GM13976 (cell line): ENCODE measurements at regions not wholly inside any gene's neighbourhood (a gene's known extent, or its start where the extent isn't known, plus 50 kb on each side); places are given as distances from the start of the nearest gene placed in this dataset.

ENCODE experiments used
- DNase-seq: peaks from one replicate; pipeline ENCODE4 v3.0.0; 2012; ENCODE audit warnings: low spot score
- in situ Hi-C: fragments of 300-500 bp; cut with MboI; formaldehyde crosslinking; loops from one replicate; pipeline ENCODE4 v1.12.0; 2022; ENCODE audit warnings: low sequenced_read_pairs, mixed read lengths, inconsistent platforms; ENCODE audit not compliant: unreplicated experiment
- TF ChIP-seq, protein P1 (sequence below): IDR thresholded peaks from 2 replicates; pipeline ENCODE4 v1.5.1; 2012; ENCODE audit warnings: borderline replicate concordance, mild to moderate bottlenecking; ENCODE audit not compliant: insufficient read depth; ENCODE audit errors: extremely low read depth, missing control alignments, control extremely low read depth

DNA sequence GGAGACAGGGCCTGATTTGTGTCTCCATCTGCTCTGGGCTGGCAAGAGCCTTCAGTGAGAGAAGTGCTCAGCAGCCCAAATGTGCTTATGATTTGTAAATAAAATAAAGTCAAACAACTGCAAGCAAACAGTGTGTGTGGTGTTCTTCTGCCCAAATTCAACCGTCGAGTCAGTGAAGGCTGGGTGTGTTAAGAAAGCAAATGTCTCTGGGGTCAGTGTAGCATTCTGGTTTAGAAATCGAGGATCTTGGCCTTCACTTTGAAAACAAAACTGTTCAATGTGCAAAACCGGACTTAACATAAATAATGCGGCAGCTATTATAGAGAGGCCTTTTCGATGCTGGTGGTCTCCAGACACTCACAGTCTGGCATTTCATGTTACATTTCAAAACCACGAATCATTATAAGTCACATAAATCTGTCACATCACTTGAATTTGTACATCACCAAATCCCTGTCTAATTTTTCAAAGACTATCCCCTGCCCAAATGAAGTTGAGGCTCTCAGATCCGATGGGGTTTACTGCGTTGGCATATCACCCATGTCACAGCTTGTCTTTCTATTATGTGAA is 158.6 kb upstream of the MYOCD start:
- in situ Hi-C loops, result no loop called here
- TF ChIP-seq, protein P1, sequence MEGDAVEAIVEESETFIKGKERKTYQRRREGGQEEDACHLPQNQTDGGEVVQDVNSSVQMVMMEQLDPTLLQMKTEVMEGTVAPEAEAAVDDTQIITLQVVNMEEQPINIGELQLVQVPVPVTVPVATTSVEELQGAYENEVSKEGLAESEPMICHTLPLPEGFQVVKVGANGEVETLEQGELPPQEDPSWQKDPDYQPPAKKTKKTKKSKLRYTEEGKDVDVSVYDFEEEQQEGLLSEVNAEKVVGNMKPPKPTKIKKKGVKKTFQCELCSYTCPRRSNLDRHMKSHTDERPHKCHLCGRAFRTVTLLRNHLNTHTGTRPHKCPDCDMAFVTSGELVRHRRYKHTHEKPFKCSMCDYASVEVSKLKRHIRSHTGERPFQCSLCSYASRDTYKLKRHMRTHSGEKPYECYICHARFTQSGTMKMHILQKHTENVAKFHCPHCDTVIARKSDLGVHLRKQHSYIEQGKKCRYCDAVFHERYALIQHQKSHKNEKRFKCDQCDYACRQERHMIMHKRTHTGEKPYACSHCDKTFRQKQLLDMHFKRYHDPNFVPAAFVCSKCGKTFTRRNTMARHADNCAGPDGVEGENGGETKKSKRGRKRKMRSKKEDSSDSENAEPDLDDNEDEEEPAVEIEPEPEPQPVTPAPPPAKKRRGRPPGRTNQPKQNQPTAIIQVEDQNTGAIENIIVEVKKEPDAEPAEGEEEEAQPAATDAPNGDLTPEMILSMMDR, result no peak
- no peak for DNase-seq

DNA sequence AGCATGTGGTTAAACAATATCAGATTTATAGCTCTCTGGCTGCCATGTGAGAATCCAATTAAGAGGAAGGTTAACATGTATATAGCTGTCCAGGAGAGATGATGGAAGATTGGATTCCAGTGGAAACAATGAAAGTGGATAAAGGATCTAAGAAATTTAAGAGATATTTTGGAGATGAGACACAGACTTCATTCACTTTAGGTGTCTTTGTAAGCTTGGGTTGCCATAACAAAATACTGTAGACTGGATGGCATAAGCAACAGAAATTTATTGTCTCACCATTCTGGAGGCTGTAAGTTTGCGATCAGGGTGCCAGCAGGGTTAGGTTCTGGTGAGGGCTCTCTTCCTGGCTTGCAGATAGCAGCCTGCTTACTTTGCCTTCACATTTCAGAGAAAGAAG is 155.9 kb upstream of the MYOCD start:
- DNase-seq, result no peak
- in situ Hi-C loops, result no loop called here

DNA sequence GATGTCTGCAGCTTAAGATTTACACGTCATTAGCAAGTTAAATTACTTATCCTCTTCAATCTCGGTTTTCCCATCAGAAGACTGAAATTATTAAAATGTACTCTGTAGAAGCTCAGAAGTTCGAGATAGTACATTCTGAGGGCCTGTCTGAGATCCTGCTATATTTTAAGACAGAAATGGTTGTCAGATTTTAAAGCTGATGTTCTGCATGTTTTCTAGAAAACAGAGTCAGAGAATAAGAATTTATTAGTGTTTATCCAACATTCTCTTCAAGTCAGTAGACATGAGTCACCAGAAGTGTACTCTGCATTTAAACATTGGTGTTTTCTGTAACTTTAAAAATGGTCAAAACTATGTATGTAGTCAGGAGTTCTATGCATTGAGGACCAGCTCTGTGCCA is 155.2 kb upstream of the MYOCD start:
- in situ Hi-C loops, result no loop called here
- no peak for DNase-seq
- TF ChIP-seq, protein P1, result no peak

More for the DNA sequence above, 155.9 kb upstream of the MYOCD start:
- TF ChIP-seq, protein P1, result no peak

DNA sequence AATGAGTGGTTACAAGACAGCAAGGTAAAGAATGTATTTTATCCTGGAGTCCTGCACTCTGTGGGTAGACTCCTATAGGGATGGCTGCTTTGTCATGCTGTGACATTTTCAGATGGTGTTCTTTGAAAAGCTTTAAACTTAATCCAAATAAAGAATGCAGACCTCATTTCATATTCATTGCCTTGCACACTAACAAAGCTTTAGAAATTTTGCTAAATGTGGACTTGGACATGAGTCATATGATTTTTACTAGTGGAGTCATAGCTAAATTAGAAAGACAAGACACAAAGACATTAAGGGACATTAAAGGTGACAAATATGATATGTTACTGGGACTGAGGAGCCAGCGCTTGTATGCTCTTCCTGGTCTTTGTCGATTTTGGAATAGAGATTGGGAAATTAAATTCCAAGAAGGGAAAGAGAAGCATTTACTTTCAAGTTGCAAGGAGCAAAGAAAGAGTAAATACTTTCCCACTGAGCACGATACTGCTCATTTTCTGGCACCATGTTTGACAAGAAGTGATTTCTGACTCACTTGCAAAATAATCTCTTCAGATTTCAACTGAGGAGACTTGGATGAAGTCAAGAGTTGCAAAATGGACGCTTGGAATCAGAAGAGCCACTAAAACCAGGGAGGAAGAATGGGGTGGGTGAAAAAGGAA is 152.9 kb upstream of the MYOCD start:
- in situ Hi-C loops, result no loop called here
- TF ChIP-seq, protein P1, result no peak
- DNase-seq, result no peak

DNA sequence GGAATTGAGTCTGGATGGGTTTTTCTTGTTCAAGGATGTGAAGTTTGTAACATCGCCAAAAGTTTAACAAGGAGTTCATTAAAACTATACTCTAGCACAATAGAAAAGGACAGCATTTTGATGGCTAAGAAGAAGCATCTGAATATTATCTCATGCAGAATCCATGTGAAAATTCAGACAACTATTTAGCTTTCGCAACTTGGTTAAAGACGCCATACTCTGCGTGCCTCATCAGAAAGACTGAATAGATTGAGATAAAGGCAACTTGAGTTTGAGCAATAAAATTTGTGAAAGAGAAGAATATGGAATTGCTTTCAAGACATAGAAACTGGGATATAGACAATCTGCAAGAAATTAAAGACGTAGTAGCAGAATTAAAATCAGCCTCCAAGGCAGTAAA is 151.1 kb upstream of the MYOCD start:
- in situ Hi-C loops, result no loop called here
- TF ChIP-seq, protein P1, result no peak
- no peak for DNase-seq

DNA sequence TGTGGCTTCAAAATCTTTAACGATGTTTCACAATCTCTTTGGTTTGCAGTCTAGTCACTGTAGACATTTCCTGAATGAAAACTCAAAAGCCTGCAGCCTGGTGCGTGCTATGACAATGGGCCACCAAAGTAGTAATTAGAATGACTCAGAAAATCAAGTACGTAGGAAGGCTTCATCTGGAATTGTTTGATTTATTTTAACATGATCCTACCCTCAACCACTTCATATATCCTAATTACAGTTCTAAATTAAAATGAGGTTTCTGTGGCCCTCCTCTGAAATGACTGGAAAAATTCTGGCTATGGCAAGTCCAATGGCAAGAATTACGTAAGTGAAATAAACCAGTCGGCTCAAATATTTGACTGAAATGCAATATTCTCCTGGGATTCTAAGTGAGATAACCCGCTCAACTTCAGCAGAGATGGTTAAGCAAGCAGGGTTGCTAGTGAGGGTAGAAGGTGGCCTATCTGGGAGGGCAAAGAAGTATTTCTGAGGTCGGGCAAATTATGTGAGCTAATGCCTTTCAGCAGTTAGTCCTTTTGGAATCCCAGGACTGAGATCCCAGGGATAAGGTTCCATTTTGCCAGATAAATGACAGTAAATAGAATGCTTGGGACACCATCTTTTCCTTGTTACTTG is 145.6 kb upstream of the MYOCD start:
- no peak for DNase-seq
- TF ChIP-seq, protein P1, result no peak
- in situ Hi-C loops, result no loop called here
